Activated naive CD8-positive, alpha-beta T cell (primary cell): ENCODE measurements at regions not wholly inside any gene's neighbourhood (a gene's known extent, or its start where the extent isn't known, plus 50 kb on each side); places are given as distances from the start of the nearest gene placed in this dataset.
"Not testable (repeated sequence)": the region's sequence is repeated elsewhere in the genome, so short reads cannot be mapped to it uniquely, and the experiment has no call there.

Source experiments
- H3K27ac Mint-ChIP-seq: one replicate; pipeline ENCODE4 v1.8.0; 2021; ENCODE audit warnings: mixed read lengths
- H3K27me3 Mint-ChIP-seq: one replicate; pipeline ENCODE4 v1.8.0; 2021; ENCODE audit warnings: mixed read lengths
- H3K36me3 Mint-ChIP-seq: one replicate; pipeline ENCODE4 v1.8.0; 2021; ENCODE audit warnings: mixed read lengths
- H3K4me1 Mint-ChIP-seq: one replicate; pipeline ENCODE4 v1.8.0; 2021; ENCODE audit warnings: low read depth, mixed read lengths
- H3K4me3 Mint-ChIP-seq: one replicate; pipeline ENCODE4 v1.8.0; 2021; ENCODE audit warnings: mild to moderate bottlenecking, mixed read lengths
- H3K9me3 Mint-ChIP-seq: one replicate; pipeline ENCODE4 v1.8.0; 2021; ENCODE audit warnings: low read depth, mixed read lengths

DNA sequence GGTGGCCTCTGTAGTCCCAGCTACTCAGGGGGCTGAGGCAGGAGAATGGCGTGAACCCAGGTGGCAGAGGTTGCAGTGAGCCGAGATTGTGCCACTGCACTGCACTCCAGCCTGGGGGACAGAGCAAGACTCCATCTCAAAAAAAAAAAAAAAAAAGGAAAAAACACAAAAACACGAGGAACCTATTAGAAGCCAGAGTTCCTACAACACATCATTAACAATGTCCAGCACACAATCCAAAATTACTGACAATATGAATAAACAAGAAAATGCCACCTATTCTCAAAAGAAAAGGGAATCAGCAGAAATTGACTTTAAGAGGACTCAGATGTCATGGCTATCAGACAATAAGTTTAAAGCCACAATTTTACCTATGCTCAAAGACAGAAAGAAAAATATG is 57.3 kb upstream of the HS3ST3A1 start:
- H3K27me3 Mint-ChIP-seq, H3K9me3 Mint-ChIP-seq, H3K4me1 Mint-ChIP-seq, H3K36me3 Mint-ChIP-seq, H3K4me3 Mint-ChIP-seq, H3K27ac Mint-ChIP-seq: not testable (repeated sequence)

DNA sequence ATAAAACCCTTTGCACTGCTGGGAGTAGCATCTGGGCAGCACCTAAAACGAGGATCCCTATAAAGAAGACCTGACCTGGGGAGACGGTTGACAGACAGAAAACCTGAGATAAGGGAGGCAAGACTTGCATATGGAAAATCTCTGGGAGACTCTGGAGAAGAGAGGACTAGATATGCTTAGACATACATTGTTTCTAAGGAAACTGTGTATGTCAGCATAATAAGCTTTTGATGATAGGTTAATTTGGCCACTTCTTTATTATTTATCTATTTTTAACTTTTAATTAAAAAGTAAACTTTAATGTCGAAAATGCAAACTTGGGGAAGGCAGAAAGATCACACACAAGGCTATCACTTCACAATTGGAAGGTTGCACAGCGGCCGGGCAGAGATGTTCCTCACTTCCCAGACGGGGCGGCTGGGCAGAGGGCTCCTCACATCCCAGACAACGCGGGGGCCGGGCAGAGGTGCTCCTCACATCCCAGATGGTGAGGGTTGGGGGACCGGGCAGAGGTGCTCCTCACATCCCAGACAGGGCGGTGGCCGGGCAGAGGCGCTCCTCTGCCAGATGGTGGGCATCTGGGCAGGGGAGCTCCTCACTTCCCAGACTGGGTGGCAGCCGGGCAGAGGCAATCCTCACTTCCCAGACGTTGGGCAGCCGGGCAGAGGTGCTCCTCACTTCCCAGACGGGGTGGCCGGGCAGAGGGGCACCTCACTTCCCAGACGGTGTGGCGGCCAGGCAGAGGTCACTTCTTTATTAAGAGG is 64.3 kb upstream of the HS3ST3A1 start:
- H3K36me3 Mint-ChIP-seq = no peaks in the 10 kb centered on the region
- peaks cover 10% of the 10 kb centered on the region for H3K27me3 Mint-ChIP-seq
- H3K9me3 Mint-ChIP-seq = peaks cover 10% of the 10 kb centered on the region
- no peaks in the 10 kb centered on the region for H3K4me1 Mint-ChIP-seq
- H3K4me3 Mint-ChIP-seq = no peak overlapping the region
- no peak overlapping the region for H3K27ac Mint-ChIP-seq

DNA sequence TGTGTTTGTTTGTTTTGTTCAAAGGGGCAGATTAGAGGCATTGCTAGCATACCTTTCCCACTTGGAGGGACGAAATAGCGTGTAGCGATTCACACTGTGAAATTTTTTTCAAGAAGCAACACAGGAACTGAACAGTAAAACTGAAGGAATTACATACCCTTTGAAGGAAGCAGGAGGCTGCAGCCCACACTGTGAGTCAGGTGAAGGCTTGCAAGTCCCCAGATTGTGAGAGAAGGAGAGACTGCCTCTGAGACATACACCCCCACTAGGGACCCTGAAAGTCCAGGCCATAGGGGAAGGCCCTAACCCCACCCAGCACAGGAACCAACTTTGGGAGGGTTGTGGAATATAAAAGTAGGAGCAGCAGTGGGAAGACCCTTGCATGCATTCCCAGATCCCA is 69.6 kb upstream of the HS3ST3A1 start:
- Mint-ChIP-seq H3K27ac (no peak overlapping the region), H3K36me3 (peaks cover 2% of the 10 kb centered on the region), H3K27me3 (peaks cover 9% of the 10 kb centered on the region), H3K4me1 (no peaks in the 10 kb centered on the region), H3K9me3 (peaks cover 14% of the 10 kb centered on the region), H3K4me3 (no peak overlapping the region)

DNA sequence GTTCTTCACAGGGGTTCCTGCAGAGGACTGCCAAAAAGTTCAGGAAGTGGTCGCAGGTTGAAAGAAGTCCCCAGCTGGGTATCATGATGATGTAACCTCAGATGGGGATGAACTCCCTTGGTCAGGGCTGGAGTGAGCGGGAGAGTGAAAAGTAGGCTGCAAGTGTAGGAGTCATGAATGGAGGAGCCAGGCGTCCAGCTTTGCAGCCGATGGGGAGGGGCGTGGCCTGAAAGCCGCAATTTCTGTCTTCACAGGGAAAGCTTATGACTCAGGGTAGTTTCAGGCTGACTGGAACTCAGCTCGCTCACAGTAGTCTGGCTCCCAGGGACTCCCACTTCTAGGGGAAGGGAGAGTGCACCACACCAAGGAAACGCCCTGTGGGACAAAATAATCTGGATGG is 70.0 kb upstream of the HS3ST3A1 start:
- Mint-ChIP-seq H3K36me3 (peaks cover 2% of the 10 kb centered on the region), H3K4me3 (no peak overlapping the region), H3K27ac (no peak overlapping the region), H3K9me3 (peaks cover 14% of the 10 kb centered on the region), H3K4me1 (no peaks in the 10 kb centered on the region), H3K27me3 (peaks cover 9% of the 10 kb centered on the region)

DNA sequence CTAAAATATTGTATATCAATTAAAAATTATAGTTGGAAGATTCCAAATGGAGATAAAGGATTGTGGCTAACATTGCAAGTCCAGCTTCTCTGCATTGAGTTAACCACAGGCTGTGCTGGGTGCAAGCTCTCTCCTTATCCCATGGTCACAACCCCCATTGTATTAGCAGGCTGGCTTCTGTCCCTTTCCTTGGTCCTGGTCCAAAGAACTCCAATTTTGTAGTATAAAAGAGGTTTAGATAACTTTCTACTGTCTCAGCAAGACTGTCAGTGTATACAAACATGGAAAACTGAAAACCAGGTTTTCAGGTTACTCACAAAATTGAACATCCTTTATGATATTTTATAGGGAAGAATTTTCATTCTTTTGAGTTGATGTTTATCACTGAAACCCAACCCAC is 76.6 kb upstream of the HS3ST3A1 start:
- H3K4me3 Mint-ChIP-seq = no peak overlapping the region
- H3K27ac Mint-ChIP-seq = no peak overlapping the region
- H3K4me1 Mint-ChIP-seq = no peaks in the 10 kb centered on the region
- H3K36me3 Mint-ChIP-seq = no peaks in the 10 kb centered on the region
- no peaks in the 10 kb centered on the region for H3K9me3 Mint-ChIP-seq
- peaks cover 4% of the 10 kb centered on the region for H3K27me3 Mint-ChIP-seq

DNA sequence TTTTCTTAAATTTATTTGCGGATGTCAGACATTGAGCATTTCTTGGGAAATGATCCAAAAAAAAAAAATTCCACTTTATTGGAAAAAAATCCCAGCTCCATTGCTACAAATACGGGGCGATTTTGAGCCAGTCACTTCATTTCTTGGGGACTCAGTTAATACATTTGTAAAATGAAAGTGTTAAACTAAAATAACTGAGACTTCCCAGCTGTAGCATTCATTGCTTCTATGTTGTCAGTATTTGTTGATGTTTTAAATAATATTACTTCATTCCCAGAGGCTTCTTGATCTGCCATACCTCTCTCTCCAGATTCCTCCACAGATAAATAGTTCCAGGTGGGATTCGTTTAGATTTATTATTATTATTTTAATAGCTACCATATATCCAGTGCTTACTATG is 77.1 kb upstream of the HS3ST3A1 start:
- Mint-ChIP-seq H3K4me3 (no peak overlapping the region), H3K4me1 (no peaks in the 10 kb centered on the region), H3K9me3 (no peaks in the 10 kb centered on the region), H3K27me3 (peaks cover 4% of the 10 kb centered on the region), H3K27ac (no peak overlapping the region), H3K36me3 (no peaks in the 10 kb centered on the region)

DNA sequence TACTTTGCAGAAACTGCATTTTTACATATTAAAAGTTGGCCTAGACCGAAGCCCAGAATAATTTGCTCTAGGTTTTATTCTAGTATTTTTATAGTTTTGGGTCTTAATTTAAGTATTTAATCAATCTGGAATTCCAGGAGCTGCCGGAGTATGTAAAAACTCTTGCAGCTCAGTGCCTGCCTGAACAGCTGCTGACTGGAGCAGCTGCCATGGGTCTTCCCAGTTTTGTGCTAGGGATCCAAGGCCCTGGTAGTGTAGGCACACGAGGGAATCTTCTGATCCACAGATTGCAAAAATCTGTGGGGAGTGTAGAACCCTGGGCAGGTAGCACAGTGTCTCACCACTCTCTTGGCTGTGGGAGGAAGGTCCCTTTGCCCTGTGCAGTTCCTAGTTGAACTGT is 87.0 kb upstream of the HS3ST3A1 start:
- Mint-ChIP-seq H3K36me3 (peaks cover 2% of the 10 kb centered on the region), H3K9me3 (no peaks in the 10 kb centered on the region), H3K27me3 (peaks cover 8% of the 10 kb centered on the region), H3K4me3 (no peak overlapping the region), H3K27ac (no peak overlapping the region), H3K4me1 (no peaks in the 10 kb centered on the region)

DNA sequence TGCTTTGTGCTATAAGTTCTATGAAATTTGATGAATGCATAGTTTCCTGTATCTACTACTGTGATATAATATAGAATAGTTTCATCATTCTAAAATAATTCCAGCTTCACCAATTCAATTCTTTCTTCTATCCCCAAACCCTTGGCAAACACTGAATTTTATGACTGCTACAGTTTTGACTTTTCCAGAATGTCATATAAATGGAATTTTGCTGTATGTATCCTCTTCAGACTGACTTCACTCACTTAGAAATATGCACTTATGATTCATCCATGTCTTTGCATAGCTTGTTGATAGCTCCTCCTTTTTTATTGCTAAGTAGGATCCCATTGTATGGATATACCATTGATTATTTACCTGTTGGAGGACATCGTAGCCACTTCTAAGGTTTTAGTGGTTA is 89.1 kb upstream of the HS3ST3A1 start:
- Mint-ChIP-seq H3K27me3 (peaks cover 8% of the 10 kb centered on the region), H3K4me3 (no peak overlapping the region)

DNA sequence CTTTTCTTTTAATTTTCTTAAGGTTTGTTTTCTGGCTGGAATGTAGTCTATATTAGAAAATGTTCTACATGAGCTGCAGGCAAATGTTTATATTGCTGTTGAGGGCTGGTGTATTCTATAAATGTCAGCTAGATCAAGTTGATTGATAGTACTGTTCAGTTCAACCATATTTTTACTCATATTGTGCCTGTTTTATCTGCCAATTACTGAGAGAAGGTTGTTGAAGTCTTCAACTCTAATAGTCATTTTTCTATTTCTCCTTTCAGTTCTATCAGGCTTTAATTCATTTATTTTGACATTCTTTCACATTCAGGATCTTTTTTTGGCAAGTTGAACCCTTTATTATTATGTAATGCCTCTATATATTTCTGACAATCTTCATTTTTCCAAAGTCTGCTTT is 93.2 kb upstream of the HS3ST3A1 start:
- Mint-ChIP-seq H3K27me3 (peaks cover 9% of the 10 kb centered on the region), H3K4me1 (no peaks in the 10 kb centered on the region), H3K4me3 (no peak overlapping the region)

More for the DNA sequence above, 89.1 kb upstream of the HS3ST3A1 start:
- no peak overlapping the region for H3K27ac Mint-ChIP-seq
- H3K36me3 Mint-ChIP-seq = peaks cover 2% of the 10 kb centered on the region
- no peaks in the 10 kb centered on the region for H3K4me1 Mint-ChIP-seq
- H3K9me3 Mint-ChIP-seq = no peaks in the 10 kb centered on the region

DNA sequence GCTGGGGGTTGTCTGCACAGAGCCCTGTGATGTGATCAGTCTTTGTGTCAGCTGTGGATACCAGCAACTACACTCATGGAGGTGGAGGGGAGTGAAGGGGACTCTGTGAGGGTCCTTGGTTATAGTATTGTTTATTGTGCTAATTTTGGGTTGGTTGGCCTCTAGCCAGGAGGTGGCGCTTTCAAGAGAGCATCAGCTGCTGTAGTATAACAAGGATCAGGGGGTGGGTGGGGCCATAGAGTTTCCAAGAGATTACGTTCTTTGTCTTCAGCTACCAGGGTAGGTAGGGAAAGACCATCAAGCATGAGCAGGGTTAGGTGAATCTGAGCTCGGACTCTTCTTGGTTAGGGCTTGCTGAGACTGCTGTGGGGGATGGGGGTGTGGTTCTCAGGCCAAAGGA is 97.1 kb upstream of the HS3ST3A1 start:
- peaks cover 7% of the 10 kb centered on the region for H3K27me3 Mint-ChIP-seq
- no peak overlapping the region for H3K27ac Mint-ChIP-seq
- H3K4me1 Mint-ChIP-seq = no peaks in the 10 kb centered on the region
- no peaks in the 10 kb centered on the region for H3K36me3 Mint-ChIP-seq
- H3K4me3 Mint-ChIP-seq = no peak overlapping the region
- no peaks in the 10 kb centered on the region for H3K9me3 Mint-ChIP-seq

More for the DNA sequence above, 93.2 kb upstream of the HS3ST3A1 start:
- no peak overlapping the region for H3K27ac Mint-ChIP-seq
- H3K9me3 Mint-ChIP-seq = no peaks in the 10 kb centered on the region
- H3K36me3 Mint-ChIP-seq = no peaks in the 10 kb centered on the region

DNA sequence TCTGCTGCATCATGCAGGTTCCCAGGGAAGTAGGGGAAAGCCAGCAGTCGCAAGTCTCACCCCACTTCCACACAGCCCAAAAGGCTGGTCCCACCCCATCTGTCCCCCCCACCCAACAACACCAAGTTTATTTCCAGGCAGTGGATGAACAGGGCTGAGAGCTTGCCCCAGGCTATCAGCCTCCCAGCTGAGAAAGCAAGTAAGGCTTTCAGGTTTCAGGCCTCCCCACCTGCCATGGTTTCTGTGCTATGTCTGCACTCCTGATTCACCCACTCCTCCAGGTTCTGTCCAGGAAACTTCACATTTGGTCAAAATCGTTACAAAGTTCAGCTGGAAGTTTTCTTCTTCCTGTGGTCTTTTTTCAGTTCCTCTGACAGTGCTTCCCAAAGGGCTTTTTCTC is 97.5 kb upstream of the HS3ST3A1 start:
- no peak overlapping the region for H3K27ac Mint-ChIP-seq
- no peaks in the 10 kb centered on the region for H3K4me1 Mint-ChIP-seq
- H3K27me3 Mint-ChIP-seq = peaks cover 7% of the 10 kb centered on the region

DNA sequence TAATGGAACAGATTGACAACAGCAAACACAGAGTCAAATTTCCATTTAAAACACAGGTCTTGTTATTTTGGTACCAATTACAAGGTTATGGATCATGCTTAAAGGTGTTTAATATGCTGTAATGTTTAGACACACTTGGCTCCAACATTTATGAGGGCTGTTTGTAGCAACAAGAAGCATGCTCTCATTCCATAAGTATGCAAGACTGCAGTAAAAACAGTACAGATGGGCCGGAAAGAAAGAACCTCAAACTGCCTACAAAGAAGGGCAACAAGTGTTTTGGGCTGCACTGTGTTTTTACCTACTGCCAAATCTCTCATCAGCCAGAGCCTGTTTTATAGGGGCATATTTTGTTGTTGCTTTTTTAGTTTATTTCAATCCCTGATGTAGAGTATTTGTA is 100.5 kb upstream of the HS3ST3A1 start:
- Mint-ChIP-seq H3K4me3 (no peak overlapping the region), H3K27me3 (peaks cover 9% of the 10 kb centered on the region), H3K36me3 (no peaks in the 10 kb centered on the region), H3K27ac (no peak overlapping the region), H3K9me3 (no peaks in the 10 kb centered on the region), H3K4me1 (no peaks in the 10 kb centered on the region)

More for the DNA sequence above, 97.5 kb upstream of the HS3ST3A1 start:
- no peak overlapping the region for H3K4me3 Mint-ChIP-seq
- no peaks in the 10 kb centered on the region for H3K36me3 Mint-ChIP-seq
- no peaks in the 10 kb centered on the region for H3K9me3 Mint-ChIP-seq

DNA sequence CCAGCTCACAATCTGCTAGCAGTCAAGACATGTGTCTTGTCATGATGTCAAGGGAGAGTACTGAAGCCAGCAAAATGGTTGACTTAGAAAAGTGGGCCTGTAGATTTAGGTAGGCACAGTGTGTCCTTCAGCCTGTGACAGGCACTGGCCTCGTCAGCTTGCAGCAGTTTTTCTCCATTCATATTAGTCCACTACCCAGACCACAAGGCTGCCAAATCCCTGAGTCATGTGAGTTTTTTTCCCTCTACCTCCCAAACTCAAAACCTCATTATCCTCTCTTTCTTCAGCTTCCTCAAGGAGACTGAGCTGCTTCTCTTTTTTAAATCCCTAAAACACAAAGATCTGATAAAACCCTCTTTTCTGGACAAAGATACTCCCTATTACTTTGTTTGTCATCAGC is 102.6 kb upstream of the HS3ST3A1 start:
- H3K27me3 Mint-ChIP-seq = peaks cover 6% of the 10 kb centered on the region
- H3K27ac Mint-ChIP-seq = no peak overlapping the region
- H3K36me3 Mint-ChIP-seq = no peaks in the 10 kb centered on the region
- no peak overlapping the region for H3K4me3 Mint-ChIP-seq
- no peaks in the 10 kb centered on the region for H3K4me1 Mint-ChIP-seq
- no peaks in the 10 kb centered on the region for H3K9me3 Mint-ChIP-seq

DNA sequence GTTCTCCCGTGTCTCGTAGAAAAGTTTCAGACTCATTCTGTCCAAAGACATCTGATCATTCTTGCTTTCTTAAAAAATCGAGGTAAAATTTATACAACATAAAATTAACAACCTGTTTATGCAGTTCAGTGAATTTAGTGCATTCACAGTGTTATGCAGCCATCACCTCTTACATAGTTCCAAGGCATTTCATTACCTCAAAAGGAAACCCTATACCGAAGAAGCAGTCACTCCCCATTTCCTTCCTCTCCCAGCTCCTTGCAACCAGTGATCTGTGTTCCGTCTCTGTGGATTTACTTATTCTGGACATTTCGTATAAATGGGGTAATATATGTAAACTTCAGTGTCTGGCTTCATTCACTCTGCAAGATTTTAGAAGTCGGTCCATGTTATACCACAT is 103.5 kb upstream of the HS3ST3A1 start:
- Mint-ChIP-seq H3K27ac (no peak overlapping the region), H3K27me3 (peaks cover 6% of the 10 kb centered on the region), H3K9me3 (no peaks in the 10 kb centered on the region), H3K36me3 (no peaks in the 10 kb centered on the region), H3K4me3 (no peak overlapping the region), H3K4me1 (no peaks in the 10 kb centered on the region)

DNA sequence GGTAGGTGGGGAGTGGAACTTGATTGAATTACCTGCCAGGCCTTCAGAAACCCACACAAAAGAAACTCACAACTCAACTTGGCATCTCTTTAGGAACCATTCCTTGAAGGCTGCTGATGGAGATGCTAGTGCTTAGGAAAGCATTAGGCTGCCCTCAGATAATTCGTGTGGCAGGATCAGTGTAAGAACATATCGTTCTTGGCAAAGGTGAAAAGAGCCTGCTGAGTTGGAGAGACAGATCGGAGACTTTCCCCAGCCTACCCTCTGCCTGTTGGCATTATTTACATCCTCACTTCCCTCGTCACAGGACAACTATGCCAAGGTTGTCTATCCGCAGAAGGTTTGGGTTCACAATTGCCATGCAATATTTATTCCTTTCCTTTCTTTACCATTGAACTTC is 120.0 kb upstream of the HS3ST3A1 start:
- Mint-ChIP-seq H3K4me1 (no peaks in the 10 kb centered on the region), H3K4me3 (no peak overlapping the region), H3K9me3 (no peaks in the 10 kb centered on the region), H3K27ac (no peak overlapping the region), H3K36me3 (no peaks in the 10 kb centered on the region), H3K27me3 (peaks cover 1% of the 10 kb centered on the region)

DNA sequence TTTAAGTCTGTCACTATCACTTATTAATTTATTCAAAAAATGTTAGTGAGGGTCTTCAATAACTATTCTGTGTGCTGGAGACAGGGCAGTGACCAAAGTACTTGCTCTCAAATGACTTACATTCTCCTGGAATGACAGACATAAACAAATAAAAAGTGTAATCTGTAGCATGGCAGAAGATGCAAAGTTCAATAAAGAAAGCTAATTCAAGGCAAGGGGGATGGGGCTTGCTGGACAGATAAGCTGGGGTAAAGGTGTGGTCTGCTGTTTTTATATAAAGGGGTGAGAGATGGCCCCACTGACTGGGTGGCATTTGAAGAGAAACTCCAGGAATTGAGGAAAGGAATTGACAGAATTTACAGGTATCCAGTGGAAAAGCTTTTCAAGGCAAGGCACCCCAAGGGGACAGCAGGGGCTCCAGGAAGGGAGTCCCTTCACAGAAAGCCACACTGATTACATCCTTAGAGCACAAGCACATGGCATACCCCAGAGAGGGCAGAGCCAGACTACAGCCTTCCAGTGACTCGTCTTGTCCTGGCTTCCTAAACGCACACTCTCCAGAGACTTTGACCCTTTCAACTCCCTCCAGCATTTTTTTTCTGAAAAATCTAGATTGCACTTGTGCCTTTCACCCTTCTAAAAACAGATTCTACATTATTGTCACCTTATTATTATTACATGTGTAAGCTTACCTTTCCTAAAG is 123.7 kb upstream of the HS3ST3A1 start:
- Mint-ChIP-seq H3K36me3 (no peaks in the 10 kb centered on the region), H3K27ac (no peak overlapping the region), H3K27me3 (no peaks in the 10 kb centered on the region), H3K4me1 (no peaks in the 10 kb centered on the region), H3K9me3 (no peaks in the 10 kb centered on the region), H3K4me3 (no peak overlapping the region)
